Panc1 (cell line): ENCODE measurements at regions not wholly inside any gene's neighbourhood (a gene's known extent, or its start where the extent isn't known, plus 50 kb on each side); places are given as distances from the start of the nearest gene placed in this dataset.

ENCODE experiments used
- ATAC-seq: fragments of 200-7000 bp; cut with Tn5 transposase; 2 replicates; pipeline ENCODE4 v1.9.1; 2020; ENCODE audit warnings: mild to moderate bottlenecking, moderate library complexity
- BruUV-seq: library from RNA; stranded (reverse); fragments of 400-500 nt; replicated peaks from 2 replicates; lab custom pipeline; 2021; lab: Mats Ljungman, UMichigan
- CTCF ChIA-PET: fragments of 300-600 bp; sonication (Branson Sonifier 250); formaldehyde crosslinking; loops from one replicate; lab custom pipeline; 2022; ENCODE audit warnings: antibody characterized with exemption; lab: Charles Lee
- POLR2A ChIA-PET: fragments of 300-600 bp; sonication (Branson Sonifier 250); formaldehyde crosslinking; loops from one replicate; lab custom pipeline; 2022; ENCODE audit warnings: antibody characterized with exemption; lab: Charles Lee
- DNase-seq: peaks from one replicate; pipeline ENCODE4 v3.0.0-alpha.2; 2010; ENCODE audit warnings: low read depth, low spot score
- H3K27ac ChIP-seq: 2 replicates; pipeline ENCODE4 v1.5.1; 2011; ENCODE audit warnings: mild to moderate bottlenecking, low read length, inconsistent platforms
- H3K27me3 ChIP-seq: fragments of 200-500 bp; sonication (Bioruptor generic); 2 replicates; pipeline ENCODE4 v1.6.0; 2014; ENCODE audit warnings: low read length, inconsistent platforms; ENCODE audit not compliant: control insufficient read depth, insufficient read depth
- H3K36me3 ChIP-seq: fragments of 200-500 bp; sonication (Bioruptor generic); 2 replicates; pipeline ENCODE4 v1.5.1; 2014; ENCODE audit warnings: inconsistent platforms, mild to moderate bottlenecking, low read length, moderate library complexity; ENCODE audit not compliant: control insufficient read depth, insufficient read depth
- H3K4me1 ChIP-seq: 2 replicates; pipeline ENCODE4 v1.5.1; 2011; ENCODE audit warnings: inconsistent platforms, mild to moderate bottlenecking, low read length, moderate library complexity; ENCODE audit not compliant: control insufficient read depth, insufficient read depth
- H3K4me3 ChIP-seq, 2 experiments: 2 replicates each; pipeline ENCODE4 v1.5.1; 2011 to 2012; ENCODE audit warnings: low read depth in 2 of 2, low read length in 2 of 2, mild to moderate bottlenecking in 2 of 2, inconsistent platforms in 1 of 2, moderate library complexity in 1 of 2
- H3K9me3 ChIP-seq: fragments of 200-500 bp; sonication (Bioruptor generic); 2 replicates; pipeline ENCODE4 v1.5.1; 2014; ENCODE audit warnings: low read depth, mild to moderate bottlenecking, inconsistent platforms, low read length, moderate library complexity; ENCODE audit not compliant: control insufficient read depth, insufficient read depth
- CTCF ChIP-seq: fragments of 450-650 bp; IDR thresholded peaks from 2 replicates; pipeline ENCODE4 v1.5.1; 2017; ENCODE audit warnings: mild to moderate bottlenecking
- POLR2AphosphoS5 ChIP-seq: IDR thresholded peaks from 2 replicates; pipeline ENCODE4 v1.6.1; 2012; ENCODE audit warnings: mild to moderate bottlenecking, low read depth, low read length, moderate library complexity
- SIN3A ChIP-seq: IDR thresholded peaks from 2 replicates; pipeline ENCODE4 v1.6.1; 2012; ENCODE audit warnings: low read depth, mild to moderate bottlenecking, low read length, moderate library complexity, borderline replicate concordance; ENCODE audit not compliant: insufficient read depth
- TCF7L2 ChIP-seq: IDR thresholded peaks from 2 replicates; pipeline ENCODE4 v1.6.1; 2011; ENCODE audit warnings: mild to moderate bottlenecking, low read depth, low read length, inconsistent platforms
- in situ Hi-C: cut with HindIII; loops from 2 replicates; pipeline ENCODE4 v1.10.0; 2016; ENCODE audit warnings: low sequenced_read_pairs, low pct_unique_long_range_greater_than_20kb
- intact Hi-C: fragments of 100-400 bp; cut with micrococcal nuclease; formaldehyde crosslinking; loops from one replicate; pipeline ENCODE4 v1.10.0; 2022; ENCODE audit not compliant: unreplicated experiment
- TF ChIP-seq, protein P1 (sequence below), 2 experiments: IDR thresholded peaks; 2 replicates each; pipeline ENCODE4 v1.6.1; 2011 to 2012; ENCODE audit warnings: low read depth in 2 of 2, control low read depth in 1 of 2, low read length in 1 of 2, mild to moderate bottlenecking in 1 of 2, moderate library complexity in 1 of 2; ENCODE audit not compliant: insufficient read depth in 1 of 2

- no peak overlapping the region for H3K4me3 ChIP-seq
- H3K27me3 ChIP-seq, result no peaks in the 10 kb centered on the region
- CTCF ChIA-PET, result no interaction called here
- POLR2A ChIA-PET, result no interaction called here
- intact Hi-C loops (no loop called here), in situ Hi-C loops (no loop called here)
- no peaks in the 10 kb centered on the region for H3K36me3 ChIP-seq
- BruUV-seq, result no TSS peak
- ATAC-seq, result no peak
- H3K9me3 ChIP-seq, result no peaks in the 10 kb centered on the region
- no peak for DNase-seq
- TF ChIP-seq SIN3A, result no peak
- H3K27ac ChIP-seq, result no peak overlapping the region
- H3K4me1 ChIP-seq, result no peaks in the 10 kb centered on the region
Measured at GRCh38 chr2:16155366-16155765, 215.0 kb downstream of the MYCN start.

- H3K36me3 ChIP-seq, result no peaks in the 10 kb centered on the region
- no peak overlapping the region for H3K4me3 ChIP-seq
- intact Hi-C loops, result no loop called here
- BruUV-seq, result no TSS peak
- H3K4me1 ChIP-seq, result no peaks in the 10 kb centered on the region
- TF ChIP-seq SIN3A (no peak), TCF7L2 (no peak), POLR2AphosphoS5 (no peak), CTCF (no peak)
- TF ChIP-seq, protein P1, sequence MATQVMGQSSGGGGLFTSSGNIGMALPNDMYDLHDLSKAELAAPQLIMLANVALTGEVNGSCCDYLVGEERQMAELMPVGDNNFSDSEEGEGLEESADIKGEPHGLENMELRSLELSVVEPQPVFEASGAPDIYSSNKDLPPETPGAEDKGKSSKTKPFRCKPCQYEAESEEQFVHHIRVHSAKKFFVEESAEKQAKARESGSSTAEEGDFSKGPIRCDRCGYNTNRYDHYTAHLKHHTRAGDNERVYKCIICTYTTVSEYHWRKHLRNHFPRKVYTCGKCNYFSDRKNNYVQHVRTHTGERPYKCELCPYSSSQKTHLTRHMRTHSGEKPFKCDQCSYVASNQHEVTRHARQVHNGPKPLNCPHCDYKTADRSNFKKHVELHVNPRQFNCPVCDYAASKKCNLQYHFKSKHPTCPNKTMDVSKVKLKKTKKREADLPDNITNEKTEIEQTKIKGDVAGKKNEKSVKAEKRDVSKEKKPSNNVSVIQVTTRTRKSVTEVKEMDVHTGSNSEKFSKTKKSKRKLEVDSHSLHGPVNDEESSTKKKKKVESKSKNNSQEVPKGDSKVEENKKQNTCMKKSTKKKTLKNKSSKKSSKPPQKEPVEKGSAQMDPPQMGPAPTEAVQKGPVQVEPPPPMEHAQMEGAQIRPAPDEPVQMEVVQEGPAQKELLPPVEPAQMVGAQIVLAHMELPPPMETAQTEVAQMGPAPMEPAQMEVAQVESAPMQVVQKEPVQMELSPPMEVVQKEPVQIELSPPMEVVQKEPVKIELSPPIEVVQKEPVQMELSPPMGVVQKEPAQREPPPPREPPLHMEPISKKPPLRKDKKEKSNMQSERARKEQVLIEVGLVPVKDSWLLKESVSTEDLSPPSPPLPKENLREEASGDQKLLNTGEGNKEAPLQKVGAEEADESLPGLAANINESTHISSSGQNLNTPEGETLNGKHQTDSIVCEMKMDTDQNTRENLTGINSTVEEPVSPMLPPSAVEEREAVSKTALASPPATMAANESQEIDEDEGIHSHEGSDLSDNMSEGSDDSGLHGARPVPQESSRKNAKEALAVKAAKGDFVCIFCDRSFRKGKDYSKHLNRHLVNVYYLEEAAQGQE (IDR thresholded peaks at IDR 0.05; ENCODE audit: insufficient read depth in 1 of 2, low read depth in 2 of 2, low read length in 1 of 2), result no peak
- H3K9me3 ChIP-seq, result no peaks in the 10 kb centered on the region
- H3K27ac ChIP-seq, result no peak overlapping the region
- ATAC-seq (no peak), DNase-seq (no peak)
- in situ Hi-C loops, result no loop called here
- POLR2A ChIA-PET, result no interaction called here
- CTCF ChIA-PET, result no interaction called here
- no peaks in the 10 kb centered on the region for H3K27me3 ChIP-seq
Measured at GRCh38 chr2:16154501-16155280, 214.3 kb downstream of the MYCN start.

- Histone ChIP-seq H3K27me3 (no peaks in the 10 kb centered on the region), H3K4me1 (no peaks in the 10 kb centered on the region), H3K27ac (no peak overlapping the region), H3K36me3 (no peaks in the 10 kb centered on the region), H3K4me3 (no peak overlapping the region), H3K9me3 (no peaks in the 10 kb centered on the region)
- intact Hi-C loops, result no loop called here
- no TSS peak for BruUV-seq
- in situ Hi-C loops, result no loop called here
- ChIA-PET POLR2A (no interaction called here), CTCF (no interaction called here)
- DNase-seq (no peak), ATAC-seq (no peak)
- TF ChIP-seq CTCF (no peak), TCF7L2 (no peak), POLR2AphosphoS5 (no peak), SIN3A (no peak)
- TF ChIP-seq, protein P1 (IDR thresholded peaks at IDR 0.05; ENCODE audit: insufficient read depth in 1 of 2, low read depth in 2 of 2, low read length in 1 of 2), result no peak
Measured at GRCh38 chr2:16154061-16154460, 213.7 kb downstream of the MYCN start.
